HG03378 (cell line): ENCODE measurements at regions not wholly inside any gene's neighbourhood (a gene's known extent, or its start where the extent isn't known, plus 50 kb on each side); places are given as distances from the start of the nearest gene placed in this dataset.

ENCODE experiments used
- ATAC-seq: cut with Tn5 transposase; IDR thresholded peaks from one replicate; pipeline ENCODE4 v1.9.1; 2021; ENCODE audit warnings: mild to moderate bottlenecking, moderate library complexity; ENCODE audit not compliant: unreplicated experiment

GRCh38 chr1:80274256-80274655 is 1267.7 kb upstream of the ADGRL4 start:
- no peak for ATAC-seq

- ATAC-seq: no peak
These were observed 1266.0 kb upstream of the ADGRL4 start for GRCh38 chr1:80272495-80272894.

- ATAC-seq: no peak
These were observed 1252.1 kb upstream of the ADGRL4 start for GRCh38 chr1:80258659-80259058.

GRCh38 chr1:80251591-80251990 is 1245.1 kb upstream of the ADGRL4 start:
- no peak for ATAC-seq

GRCh38 chr1:80251171-80251570 is 1244.6 kb upstream of the ADGRL4 start:
- no peak for ATAC-seq

- ATAC-seq: no peak
These were observed 1244.1 kb upstream of the ADGRL4 start for GRCh38 chr1:80250573-80251168.

- ATAC-seq: no peak
These were observed 1243.2 kb upstream of the ADGRL4 start for GRCh38 chr1:80249699-80250098.

- no peak for ATAC-seq
These were observed 1242.4 kb upstream of the ADGRL4 start for GRCh38 chr1:80248886-80249285.

- ATAC-seq: no peak
These were observed 1239.3 kb upstream of the ADGRL4 start for GRCh38 chr1:80245813-80246212.

GRCh38 chr1:80244372-80244771 is 1237.8 kb upstream of the ADGRL4 start:
- ATAC-seq: no peak

GRCh38 chr1:80241566-80241965 is 1235.0 kb upstream of the ADGRL4 start:
- ATAC-seq: no peak

GRCh38 chr1:80225510-80225909 is 1219.0 kb upstream of the ADGRL4 start:
- no peak for ATAC-seq

GRCh38 chr1:80221319-80221718 is 1214.8 kb upstream of the ADGRL4 start:
- no peak for ATAC-seq

- peak; percentile 86 for ATAC-seq
These were observed 1211.6 kb upstream of the ADGRL4 start for GRCh38 chr1:80218112-80218511.

GRCh38 chr1:80217377-80217986 is 1211.0 kb upstream of the ADGRL4 start:
- ATAC-seq: no peak

GRCh38 chr1:80214888-80215540 is 1208.5 kb upstream of the ADGRL4 start:
- no peak for ATAC-seq

GRCh38 chr1:80212948-80213347 is 1206.4 kb upstream of the ADGRL4 start:
- ATAC-seq: no peak

- no peak for ATAC-seq
These were observed 1205.3 kb upstream of the ADGRL4 start for GRCh38 chr1:80211691-80212380.

GRCh38 chr1:80202118-80202517 is 1195.6 kb upstream of the ADGRL4 start:
- ATAC-seq: no peak

- no peak for ATAC-seq
These were observed 1187.7 kb upstream of the ADGRL4 start for GRCh38 chr1:80194221-80194620.

- ATAC-seq: no peak
These were observed 1174.9 kb upstream of the ADGRL4 start for GRCh38 chr1:80181418-80181817.

- ATAC-seq: no peak
These were observed 1165.1 kb upstream of the ADGRL4 start for GRCh38 chr1:80171631-80172030.
